ENCODE measurements at regions not wholly inside any gene's neighbourhood (a gene's known extent, or its start where the extent isn't known, plus 50 kb on each side); places are given as distances from the start of the nearest gene placed in this dataset.

- Histone ChIP-seq H3K79me1 (ENCODE audit: low read depth in 1 of 2, low read length in 2 of 2) (no peaks in the 10 kb centered on the region), H3K18ac (ENCODE audit: low read depth, low read length) (peak overlapping the region; percentile 86), H4K20me1 (ENCODE audit: insufficient read depth, low read length) (no peaks in the 10 kb centered on the region), H3K9ac (ENCODE audit: low read depth, low read length) (peak overlapping the region; percentile 57; the same call in 1 of the 2 replicates), H2BK15ac (ENCODE audit: low read depth, low read length) (peak overlapping the region; percentile 93; the same call in 2 of the 3 replicates), H2BK5ac (ENCODE audit: low read depth, low read length, poor library complexity, severe bottlenecking) (peak overlapping the region; percentile 89), H3K36me3 (ENCODE audit: control insufficient read depth, insufficient read depth, low read length) (no peaks in the 10 kb centered on the region), H3K4me3 (ENCODE audit: insufficient read depth, low read depth, low read length) (no peak overlapping the region), H3K14ac (replicated peaks; ENCODE audit: low read depth, low read length) (peak overlapping the region; percentile 91), H3K27me3 (ENCODE audit: control insufficient read depth, insufficient read depth, low read length) (no peaks in the 10 kb centered on the region), H3K9me1 (ENCODE audit: insufficient read depth, low read length) (peaks cover 4% of the 10 kb centered on the region), H3K56ac (ENCODE audit: extremely low read depth, insufficient read depth, low read length) (0 out of 2 replicates have a peak overlapping the region, but pooled peaks have one; percentile 16), H3K23ac (ENCODE audit: low read depth, low read length) (peak overlapping the region; percentile 56; the same call in 1 of the 2 replicates), H4K91ac (ENCODE audit: insufficient read depth, low read depth, low read length) (peak overlapping the region; percentile 92), H3K27ac (ENCODE audit: insufficient read depth, low read length) (peak overlapping the region; percentile 43; the same call in 1 of the 2 replicates), H4K5ac (ENCODE audit: low read depth, low read length) (peak overlapping the region; percentile 68; the same call in 1 of the 2 replicates), H3K4me1 (ENCODE audit: control insufficient read depth, insufficient read depth, low read length) (peaks cover 5% of the 10 kb centered on the region), H2AFZ (replicated peaks; ENCODE audit: low read length, poor library complexity) (peak overlapping the region; percentile 83), H2BK120ac (ENCODE audit: low read depth, low read length) (peak overlapping the region; percentile 77), H4K8ac (ENCODE audit: low read depth in 2 of 2, low read length in 2 of 2) (peak overlapping the region; percentile 15 to 87; a peak in 3 of 4 replicates), H3K9me3 (ENCODE audit: control insufficient read depth, insufficient read depth, low read length) (no peaks in the 10 kb centered on the region), H3K4me2 (ENCODE audit: low read depth, low read length) (peak overlapping the region; percentile 55; the same call in 1 of the 2 replicates), H3K4ac (ENCODE audit: low read depth, low read length) (peak overlapping the region; percentile 91), H2BK20ac (ENCODE audit: low read depth, low read length) (peak overlapping the region; percentile 79), H2AK5ac (ENCODE audit: low read depth, low read length) (peak overlapping the region; percentile 85), H2AK9ac (replicated peaks; ENCODE audit: low read depth, low read length, poor library complexity) (peak overlapping the region; percentile 57)
- POLR2A ChIA-PET (ENCODE audit: unreplicated experiment): no interaction called here
- intact Hi-C loops (cut with micrococcal nuclease): no loop called here
- TF ChIP-seq FOS (IDR thresholded peaks at IDR 0.05; ENCODE audit: low read depth, low read length) (peak; percentile 43; the same call in 1 of the 2 replicates), CEBPB (IDR thresholded peaks at IDR 0.05; ENCODE audit: low read depth, low read length) (peak; percentile 1; the same call in 1 of the 2 replicates), NFE2L2 (IDR thresholded peaks at IDR 0.05; ENCODE audit: low read depth, low read length) (peak; percentile 52), SMC3 (IDR thresholded peaks at IDR 0.05; ENCODE audit: low read depth, low read length) (no peak), ELK1 (IDR thresholded peaks at IDR 0.05; ENCODE audit: borderline replicate concordance, low read depth, low read length) (no peak), RCOR1 (IDR thresholded peaks at IDR 0.05; ENCODE audit: insufficient replicate concordance, low read length) (no peak), CHD1 (IDR thresholded peaks at IDR 0.05; ENCODE audit: low read depth, low read length) (no peak)
- ATAC-seq (ENCODE audit: low read depth) (peak; percentile 77), DNase-seq (peak; percentile 85)
- BruUV-seq (replicated peaks): no TSS peak
- dilution Hi-C loops (cut with HindIII; ENCODE audit: low sequenced_read_pairs, unreplicated experiment): no loop called here
- WGBS, 2 experiments (ENCODE audit: extremely low coverage in 2 of 2, insufficient read length in 1 of 2): no CpG with 5 or more reads among the region's 3 CpGs
- in situ Hi-C loops (cut with MboI; ENCODE audit: low sequenced_read_pairs): no loop called here
- CTCF ChIA-PET: no interaction called here
Measured at GRCh38 chr13:97892717-97893116, 60.8 kb upstream of the IPO5 start.
